Central memory CD8-positive, alpha-beta T cell (primary cell): ENCODE measurements at regions not wholly inside any gene's neighbourhood (a gene's known extent, or its start where the extent isn't known, plus 50 kb on each side); places are given as distances from the start of the nearest gene placed in this dataset.
"Not testable (repeated sequence)": the region's sequence is repeated elsewhere in the genome, so short reads cannot be mapped to it uniquely, and the experiment has no call there.

Experiments used
- ATAC-seq: fragments of 150-1000 bp; cut with Tn5 transposase; replicated peaks from 2 replicates; pipeline ENCODE4 v1.10.0; 2022; ENCODE audit warnings: mild to moderate bottlenecking, moderate FRiP score, moderate number of reproducible peaks; ENCODE audit not compliant: poor library complexity, severe bottlenecking; ENCODE audit errors: extremely low read depth
- DNase-seq, 2 donors: peaks; one replicate each; pipeline ENCODE4 v3.0.0; 2021; ENCODE audit warnings: low spot score in 2 of 2
- H3K27ac Mint-ChIP-seq: one replicate; pipeline ENCODE4 v1.8.0; 2022; ENCODE audit warnings: low read depth, mild to moderate bottlenecking, moderate library complexity, mixed read lengths
- H3K27me3 Mint-ChIP-seq: one replicate; pipeline ENCODE4 v1.8.0; 2022; ENCODE audit warnings: mixed read lengths
- H3K36me3 Mint-ChIP-seq: one replicate; pipeline ENCODE4 v1.8.0; 2022; ENCODE audit warnings: mild to moderate bottlenecking, moderate library complexity, mixed read lengths; ENCODE audit not compliant: insufficient read depth
- H3K4me1 Mint-ChIP-seq: one replicate; pipeline ENCODE4 v1.8.0; 2022; ENCODE audit warnings: mixed read lengths
- H3K4me3 Mint-ChIP-seq: one replicate; pipeline ENCODE4 v1.8.0; 2022; ENCODE audit warnings: mild to moderate bottlenecking, moderate library complexity, mixed read lengths
- H3K9me3 Mint-ChIP-seq: one replicate; pipeline ENCODE4 v1.8.0; 2022; ENCODE audit warnings: mixed read lengths

DNA sequence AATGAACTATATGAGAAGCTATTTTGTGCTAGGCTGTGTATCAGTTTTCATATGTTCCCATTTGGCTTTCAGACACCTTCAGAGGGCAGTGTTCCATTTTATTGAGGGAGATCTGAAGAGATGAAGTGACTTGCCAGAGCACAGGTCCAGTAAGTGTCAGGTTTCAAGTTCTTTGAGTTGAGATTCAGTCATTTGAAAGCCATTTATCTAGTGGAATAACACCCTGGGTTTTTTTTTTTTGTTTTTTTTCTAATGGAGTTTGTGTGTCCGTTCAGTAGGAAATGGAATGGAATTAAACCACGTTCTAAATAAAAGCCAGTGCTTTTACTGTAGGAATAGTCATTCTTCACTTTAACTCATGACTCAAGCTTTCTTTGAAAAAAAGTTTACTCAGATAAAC, 652.9 kb upstream of the USP24 start:
- Mint-ChIP-seq H3K4me1 (no peaks in the 10 kb centered on the region), H3K4me3 (no peak overlapping the region), H3K9me3 (no peaks in the 10 kb centered on the region), H3K27me3 (no peaks in the 10 kb centered on the region), H3K27ac (no peak overlapping the region), H3K36me3 (no peaks in the 10 kb centered on the region)
- DNase-seq (no peak), ATAC-seq (no peak)

DNA sequence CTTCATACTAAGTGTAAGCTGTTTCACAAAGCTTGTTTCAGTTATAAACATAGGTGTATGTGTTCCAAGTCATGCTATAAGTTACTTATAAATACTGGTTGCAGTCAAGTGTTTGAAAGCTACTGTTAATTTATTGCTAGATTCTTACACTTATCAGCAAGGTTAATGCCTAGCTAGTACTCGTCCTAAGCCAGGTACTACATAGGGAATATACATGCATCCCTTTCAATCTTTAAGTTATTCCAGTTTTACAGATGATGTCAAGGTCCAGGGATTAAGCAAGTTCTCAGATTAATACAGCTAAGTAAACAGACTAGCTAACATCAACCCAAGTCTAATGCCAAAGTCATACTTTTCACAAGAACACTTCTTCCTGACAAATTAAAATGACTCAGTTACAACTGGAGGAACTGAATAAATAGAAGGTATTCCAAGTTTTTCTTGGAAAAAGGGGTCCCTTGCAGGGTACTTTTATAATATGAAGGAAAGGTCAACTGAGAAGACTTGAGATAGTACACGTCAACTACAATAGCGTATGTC, 652.2 kb upstream of the USP24 start:
- DNase-seq: no peak
- Mint-ChIP-seq H3K36me3 (no peaks in the 10 kb centered on the region), H3K4me1 (no peaks in the 10 kb centered on the region), H3K4me3 (no peak overlapping the region), H3K27me3 (no peaks in the 10 kb centered on the region), H3K9me3 (no peaks in the 10 kb centered on the region), H3K27ac (no peak overlapping the region)
- no peak for ATAC-seq

DNA sequence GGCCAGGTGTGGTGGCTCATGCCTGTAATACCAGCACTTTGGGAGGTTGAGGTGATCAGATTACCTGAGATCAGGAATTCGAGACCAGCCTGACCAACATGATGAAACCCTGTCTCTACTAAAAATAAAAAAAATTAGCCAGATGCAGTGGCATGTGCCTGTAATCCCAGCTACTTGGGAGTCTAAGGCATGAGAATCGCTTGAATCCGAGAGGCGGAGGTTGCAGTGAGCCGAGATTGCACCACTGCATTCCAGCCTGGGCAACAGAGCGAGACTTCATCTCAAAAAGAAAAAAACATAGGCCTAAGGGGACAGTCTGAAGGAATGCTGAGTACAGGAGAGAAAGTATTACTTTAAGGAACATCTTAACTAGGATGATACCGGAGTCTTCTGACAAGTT, 650.6 kb upstream of the USP24 start:
- H3K9me3 Mint-ChIP-seq, H3K4me3 Mint-ChIP-seq, DNase-seq, ATAC-seq, H3K36me3 Mint-ChIP-seq, H3K27ac Mint-ChIP-seq, H3K4me1 Mint-ChIP-seq, H3K27me3 Mint-ChIP-seq: not testable (repeated sequence)

DNA sequence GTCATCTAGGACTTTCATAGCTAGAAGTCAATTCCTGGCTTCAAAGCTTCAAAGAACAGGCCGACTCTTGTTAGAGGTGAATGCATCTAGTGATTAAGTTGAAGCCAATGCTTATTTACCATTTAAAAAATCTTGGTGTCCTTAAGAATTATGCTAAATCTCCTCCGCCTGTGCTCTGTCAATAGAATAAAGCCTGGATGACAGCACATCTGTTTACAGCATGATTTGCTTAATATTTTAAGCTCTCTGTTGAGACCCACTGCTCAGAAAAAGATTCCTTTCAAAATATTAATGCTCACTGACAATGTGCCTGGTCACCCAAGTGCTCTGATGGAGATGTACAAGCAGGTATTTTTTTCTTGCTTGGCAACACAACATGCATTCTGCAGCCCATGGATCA, 649.1 kb upstream of the USP24 start:
- DNase-seq (no peak), ATAC-seq (no peak)
- Mint-ChIP-seq H3K9me3 (no peaks in the 10 kb centered on the region), H3K36me3 (peaks cover 2% of the 10 kb centered on the region), H3K27me3 (peaks cover 2% of the 10 kb centered on the region), H3K27ac (no peak overlapping the region), H3K4me3 (no peak overlapping the region), H3K4me1 (no peaks in the 10 kb centered on the region)

DNA sequence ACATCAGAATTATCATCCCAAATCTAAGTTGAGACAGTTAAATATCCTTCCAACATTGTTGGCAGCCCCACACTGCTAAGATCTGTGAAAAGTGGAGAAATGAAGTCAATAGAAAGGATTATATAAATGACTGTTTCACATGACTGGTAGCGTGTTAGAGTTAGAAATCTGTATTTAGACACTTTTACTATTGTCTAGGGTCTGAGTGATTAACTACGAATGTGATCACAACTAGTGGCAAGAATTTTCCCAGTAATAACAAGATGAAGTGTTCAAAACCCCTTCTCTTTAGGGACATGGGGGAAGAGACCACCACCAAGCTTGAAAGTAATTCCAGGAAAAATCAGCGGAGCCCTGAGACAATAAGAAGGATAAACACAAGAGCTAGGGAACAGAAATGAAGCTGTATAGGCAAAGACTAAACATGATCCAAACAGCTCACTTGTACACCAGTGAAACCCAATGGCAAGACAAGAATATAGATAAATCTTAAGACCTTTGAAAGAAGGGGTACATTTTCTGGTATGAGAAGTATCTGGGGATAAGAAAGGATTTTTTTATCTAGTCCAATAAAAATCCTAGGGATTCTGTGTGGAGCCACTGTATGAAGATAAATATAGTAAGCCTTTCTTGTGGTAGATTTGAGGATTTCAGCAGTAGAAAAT, 646.6 kb upstream of the USP24 start:
- DNase-seq: no peak
- H3K27me3 Mint-ChIP-seq: peaks cover 10% of the 10 kb centered on the region
- no peak for ATAC-seq
- peaks cover 2% of the 10 kb centered on the region for H3K36me3 Mint-ChIP-seq
- no peak overlapping the region for H3K27ac Mint-ChIP-seq
- no peaks in the 10 kb centered on the region for H3K9me3 Mint-ChIP-seq
- no peaks in the 10 kb centered on the region for H3K4me1 Mint-ChIP-seq
- H3K4me3 Mint-ChIP-seq: no peak overlapping the region

DNA sequence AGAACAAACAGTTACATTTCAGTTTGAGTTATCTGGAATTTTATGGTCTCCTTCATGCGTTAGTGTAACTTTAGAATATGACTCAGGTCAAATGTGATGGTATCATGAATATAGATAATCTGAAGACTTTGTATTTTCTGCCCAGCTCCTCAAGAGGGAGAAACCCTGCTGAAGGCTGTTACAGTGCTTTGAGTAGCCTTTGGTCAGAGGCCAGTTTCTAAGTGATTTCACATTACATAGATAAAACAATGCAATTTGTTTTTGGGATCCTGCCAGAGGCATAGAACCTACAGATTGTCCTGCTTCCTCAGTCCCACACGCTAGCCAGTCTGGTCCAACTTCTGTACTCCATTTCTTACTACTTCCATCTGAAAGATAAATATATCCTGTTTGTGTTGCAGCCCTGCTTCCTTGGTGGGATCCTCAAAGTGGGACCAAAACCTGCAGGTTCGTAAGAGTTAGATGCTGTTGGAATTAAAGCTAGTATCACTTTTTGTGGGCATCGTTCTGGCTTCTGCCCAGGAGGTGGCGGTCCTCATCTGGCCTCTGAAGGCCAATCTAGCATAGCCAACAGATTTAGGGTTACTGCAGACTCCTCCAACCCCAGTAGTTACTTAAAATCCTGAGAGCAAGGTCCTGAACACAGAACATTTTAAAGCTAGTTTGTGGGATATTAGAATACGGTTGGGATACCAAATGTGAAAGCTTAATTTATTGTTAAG, 645.8 kb upstream of the USP24 start:
- Mint-ChIP-seq H3K4me1 (no peaks in the 10 kb centered on the region), H3K4me3 (no peak overlapping the region), H3K27me3 (peaks cover 16% of the 10 kb centered on the region), H3K9me3 (no peaks in the 10 kb centered on the region), H3K27ac (no peak overlapping the region), H3K36me3 (peaks cover 2% of the 10 kb centered on the region)
- ATAC-seq (no peak), DNase-seq (no peak)

- peaks cover 2% of the 10 kb centered on the region for H3K36me3 Mint-ChIP-seq
- no peak for ATAC-seq
- no peaks in the 10 kb centered on the region for H3K4me1 Mint-ChIP-seq
- peaks cover 22% of the 10 kb centered on the region for H3K27me3 Mint-ChIP-seq
- H3K27ac Mint-ChIP-seq: no peak overlapping the region
- no peak overlapping the region for H3K4me3 Mint-ChIP-seq
- H3K9me3 Mint-ChIP-seq: no peaks in the 10 kb centered on the region
- no peak for DNase-seq
These were observed 645.2 kb upstream of the USP24 start for GRCh38 chr1:55860326-55860725.

- Mint-ChIP-seq H3K4me3 (no peak overlapping the region), H3K36me3 (no peaks in the 10 kb centered on the region), H3K27ac (no peak overlapping the region), H3K9me3 (no peaks in the 10 kb centered on the region), H3K27me3 (peaks cover 31% of the 10 kb centered on the region), H3K4me1 (no peaks in the 10 kb centered on the region)
- no peak for ATAC-seq
- no peak for DNase-seq
These were observed 639.7 kb upstream of the USP24 start for GRCh38 chr1:55854911-55855310.

GRCh38 chr1:55848906-55849305, 633.7 kb upstream of the USP24 start:
- no peaks in the 10 kb centered on the region for H3K9me3 Mint-ChIP-seq
- no peaks in the 10 kb centered on the region for H3K4me1 Mint-ChIP-seq
- ATAC-seq: no peak
- peaks cover 3% of the 10 kb centered on the region for H3K36me3 Mint-ChIP-seq
- H3K4me3 Mint-ChIP-seq: no peak overlapping the region
- peaks cover 8% of the 10 kb centered on the region for H3K27me3 Mint-ChIP-seq
- H3K27ac Mint-ChIP-seq: no peak overlapping the region
- no peak for DNase-seq

DNA sequence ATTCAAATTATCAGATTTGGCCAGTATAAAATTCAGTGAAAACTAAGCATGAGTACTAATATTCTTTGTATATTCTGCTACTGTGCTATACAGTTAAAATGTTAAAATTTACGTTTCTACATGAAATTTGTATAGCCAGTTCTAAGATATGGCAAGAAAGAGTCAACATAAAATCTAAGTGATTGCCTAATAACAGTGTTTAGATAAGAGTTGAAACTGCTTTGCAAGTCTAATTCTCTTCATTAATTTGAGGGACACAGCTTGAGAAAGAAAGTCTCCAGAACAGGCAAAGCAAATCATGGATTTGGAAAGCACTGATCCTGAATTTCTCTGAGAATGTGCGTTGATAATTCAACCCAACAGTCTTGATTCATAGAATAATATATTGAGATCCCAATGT, 630.9 kb upstream of the USP24 start:
- Mint-ChIP-seq H3K9me3 (no peaks in the 10 kb centered on the region), H3K27ac (no peak overlapping the region), H3K27me3 (peaks cover 2% of the 10 kb centered on the region), H3K4me1 (no peaks in the 10 kb centered on the region), H3K36me3 (peaks cover 3% of the 10 kb centered on the region), H3K4me3 (no peak overlapping the region)
- DNase-seq (no peak), ATAC-seq (no peak)

GRCh38 chr1:55844322-55844721, 629.2 kb upstream of the USP24 start:
- Mint-ChIP-seq H3K27me3 (peaks cover 9% of the 10 kb centered on the region), H3K4me3 (no peak overlapping the region), H3K36me3 (peaks cover 3% of the 10 kb centered on the region), H3K27ac (no peak overlapping the region), H3K4me1 (no peaks in the 10 kb centered on the region), H3K9me3 (no peaks in the 10 kb centered on the region)
- ATAC-seq: no peak
- no peak for DNase-seq

GRCh38 chr1:55839626-55840025, 624.5 kb upstream of the USP24 start:
- Mint-ChIP-seq H3K36me3 (no peaks in the 10 kb centered on the region), H3K27ac (no peak overlapping the region), H3K27me3 (peaks cover 17% of the 10 kb centered on the region), H3K4me1 (no peaks in the 10 kb centered on the region), H3K4me3 (no peak overlapping the region), H3K9me3 (no peaks in the 10 kb centered on the region)
- DNase-seq: no peak
- no peak for ATAC-seq

GRCh38 chr1:55839221-55839620, 624.1 kb upstream of the USP24 start:
- H3K27me3 Mint-ChIP-seq: peaks cover 18% of the 10 kb centered on the region
- no peaks in the 10 kb centered on the region for H3K9me3 Mint-ChIP-seq
- H3K4me3 Mint-ChIP-seq: no peak overlapping the region
- no peaks in the 10 kb centered on the region for H3K4me1 Mint-ChIP-seq
- H3K36me3 Mint-ChIP-seq: no peaks in the 10 kb centered on the region
- no peak overlapping the region for H3K27ac Mint-ChIP-seq
- DNase-seq (no peak), ATAC-seq (no peak)
